ENCODE measurements at regions not wholly inside any gene's neighbourhood (a gene's known extent, or its start where the extent isn't known, plus 50 kb on each side); places are given as distances from the start of the nearest gene placed in this dataset.

- DNase-seq (ENCODE audit: low spot score in 2 of 2), result no peak
- WGBS, 2 donors, result 88 to 90% methylated on average over 1 of the region's 1 CpG
- intact Hi-C loops (cut with DNase I; ENCODE audit: low total_unique reads), result no loop called here
- TF ChIP-seq CTCF (IDR thresholded peaks at IDR 0.05), result no peak
- no peak for TF ChIP-seq POLR2A (IDR thresholded peaks at IDR 0.05)
- H3K4me3 ChIP-seq (ENCODE audit: low read depth, poor library complexity, severe bottlenecking), result no peak overlapping the region
Observed at GRCh38 chr5:91217859-91218258, 165.3 kb downstream of the ARRDC3 start.

GRCh38 chr5:91214571-91214970 lies 168.5 kb downstream of the ARRDC3 start:
- no peak for DNase-seq (ENCODE audit: low spot score in 2 of 2)
- no peak overlapping the region for H3K4me3 ChIP-seq (ENCODE audit: low read depth, poor library complexity, severe bottlenecking)
- intact Hi-C loops (cut with DNase I; ENCODE audit: low total_unique reads), result no loop called here
- no peak for TF ChIP-seq CTCF (IDR thresholded peaks at IDR 0.05)
- TF ChIP-seq POLR2A (IDR thresholded peaks at IDR 0.05), result no peak
- 91 to 97% methylated on average over 4 of the region's 4 CpGs for WGBS, 2 donors
